ENCODE measurements at regions not wholly inside any gene's neighbourhood (a gene's known extent, or its start where the extent isn't known, plus 50 kb on each side); places are given as distances from the start of the nearest gene placed in this dataset.

GRCh38 chr4:136725286-136726081 is 806.8 kb downstream of the PCDH18 start:
- Histone ChIP-seq H3K9me3 (replicated peaks in 1 of 3) (no peaks in the 10 kb centered on the region), H3K4me3 (no peak overlapping the region), H3K27me3 (no peaks in the 10 kb centered on the region), H3K4me1 (replicated peaks in 1 of 2) (no peaks in the 10 kb centered on the region), H3K36me3 (replicated peaks in 1 of 2) (no peaks in the 10 kb centered on the region), H3K27ac (no peak overlapping the region)
- no peak for DNase-seq
- intact Hi-C loops (cut with DNase I): no loop called here
- TF ChIP-seq POLR2A (IDR thresholded peaks at IDR 0.05) (no peak), CTCF (IDR thresholded peaks at IDR 0.05) (no peak)
- 61 to 74% (median 63%) methylated on average over 4 of the region's 4 CpGs for WGBS, 4 donors

- no peaks in the 10 kb centered on the region for H3K9me3 ChIP-seq (replicated peaks in 1 of 3)
- intact Hi-C loops (cut with DNase I): no loop called here
- TF ChIP-seq POLR2A (IDR thresholded peaks at IDR 0.05): no peak
- no peak for TF ChIP-seq CTCF (IDR thresholded peaks at IDR 0.05)
Observed at GRCh38 chr4:136713140-136713539, 819.2 kb downstream of the PCDH18 start.

GRCh38 chr4:136709897-136710296 is 822.4 kb downstream of the PCDH18 start:
- no peaks in the 10 kb centered on the region for H3K4me1 ChIP-seq (replicated peaks in 1 of 2)
- 76 to 92% (median 83%) methylated on average over 1 of the region's 1 CpG for WGBS, 4 donors
- H3K4me3 ChIP-seq: no peak overlapping the region
- intact Hi-C loops (cut with DNase I): no loop called here
- TF ChIP-seq CTCF (IDR thresholded peaks at IDR 0.05) (no peak), POLR2A (IDR thresholded peaks at IDR 0.05) (no peak)
- no peak overlapping the region for H3K27ac ChIP-seq
- no peaks in the 10 kb centered on the region for H3K36me3 ChIP-seq (replicated peaks in 1 of 2)
- no peaks in the 10 kb centered on the region for H3K27me3 ChIP-seq
- no peaks in the 10 kb centered on the region for H3K9me3 ChIP-seq (replicated peaks in 1 of 3)
- no peak for DNase-seq

More at GRCh38 chr4:136713140-136713539, 819.2 kb downstream of the PCDH18 start:
- no peak for DNase-seq
- WGBS, 4 donors: 25 to 36% (median 30%) methylated on average over 1 of the region's 1 CpG
- no peak overlapping the region for H3K27ac ChIP-seq
- no peak overlapping the region for H3K4me3 ChIP-seq
- H3K4me1 ChIP-seq (replicated peaks in 1 of 2): no peaks in the 10 kb centered on the region
- no peaks in the 10 kb centered on the region for H3K36me3 ChIP-seq (replicated peaks in 1 of 2)
- no peaks in the 10 kb centered on the region for H3K27me3 ChIP-seq

- no peaks in the 10 kb centered on the region for H3K27me3 ChIP-seq
- 84 to 88% (median 86%) methylated on average over 7 of the region's 7 CpGs for WGBS, 4 donors
- H3K4me1 ChIP-seq (replicated peaks in 1 of 2): no peaks in the 10 kb centered on the region
- TF ChIP-seq POLR2A (IDR thresholded peaks at IDR 0.05): no peak
- no peak for TF ChIP-seq CTCF (IDR thresholded peaks at IDR 0.05)
- H3K4me3 ChIP-seq: no peak overlapping the region
- H3K27ac ChIP-seq: no peak overlapping the region
- DNase-seq: no peak
- no peaks in the 10 kb centered on the region for H3K36me3 ChIP-seq (replicated peaks in 1 of 2)
- H3K9me3 ChIP-seq (replicated peaks in 1 of 3): no peaks in the 10 kb centered on the region
- intact Hi-C loops (cut with DNase I): no loop called here
Observed at GRCh38 chr4:136706942-136707341, 825.4 kb downstream of the PCDH18 start.
